Stimulated activated CD8-positive, alpha-beta memory T cell treated with anti-CD3 and anti-CD28 coated beads, Interleukin-2, amount 100 ng/mL, for 48 hours (primary cell): ENCODE measurements at regions not wholly inside any gene's neighbourhood (a gene's known extent, or its start where the extent isn't known, plus 50 kb on each side); places are given as distances from the start of the nearest gene placed in this dataset.

Experiments
- DNase-seq, 2 donors: peaks; one replicate each; pipeline ENCODE4 v3.0.0-alpha.2; 2020; ENCODE audit warnings: low read depth in 2 of 2

GRCh38 chr5:3736466-3736865, 140.8 kb downstream of the IRX1 start:
- no peak for DNase-seq

- DNase-seq: no peak
These were observed 141.3 kb downstream of the IRX1 start for GRCh38 chr5:3736926-3737325.

GRCh38 chr5:3738919-3739318, 143.3 kb downstream of the IRX1 start:
- no peak for DNase-seq

GRCh38 chr5:3740546-3741373, 145.1 kb downstream of the IRX1 start:
- no peak for DNase-seq

GRCh38 chr5:3741374-3741770, 145.7 kb downstream of the IRX1 start:
- no peak for DNase-seq

- DNase-seq: no peak
These were observed 147.1 kb downstream of the IRX1 start for GRCh38 chr5:3742750-3743149.

- no peak for DNase-seq
These were observed 156.2 kb downstream of the IRX1 start for GRCh38 chr5:3751846-3752245.

- no peak for DNase-seq
These were observed 182.4 kb downstream of the IRX1 start for GRCh38 chr5:3778000-3778550.

- no peak for DNase-seq
These were observed 183.3 kb downstream of the IRX1 start for GRCh38 chr5:3778945-3779344.

- no peak for DNase-seq
These were observed 184.6 kb downstream of the IRX1 start for GRCh38 chr5:3780278-3780677.

- no peak for DNase-seq
These were observed 185.3 kb downstream of the IRX1 start for GRCh38 chr5:3780907-3781306.

GRCh38 chr5:3784854-3785253, 189.2 kb downstream of the IRX1 start:
- no peak for DNase-seq

GRCh38 chr5:3786165-3786564, 190.5 kb downstream of the IRX1 start:
- no peak for DNase-seq

- DNase-seq: no peak
These were observed 191.3 kb downstream of the IRX1 start for GRCh38 chr5:3786891-3787430.

- DNase-seq: no peak
These were observed 192.0 kb downstream of the IRX1 start for GRCh38 chr5:3787604-3788003.

GRCh38 chr5:3789519-3790193, 194.0 kb downstream of the IRX1 start:
- no peak for DNase-seq

GRCh38 chr5:3793162-3793561, 197.5 kb downstream of the IRX1 start:
- DNase-seq: no peak

- DNase-seq: no peak
These were observed 199.0 kb downstream of the IRX1 start for GRCh38 chr5:3794611-3795010.

GRCh38 chr5:3796736-3797135, 201.1 kb downstream of the IRX1 start:
- no peak for DNase-seq

GRCh38 chr5:3801967-3802366, 206.3 kb downstream of the IRX1 start:
- DNase-seq: no peak

GRCh38 chr5:3809455-3809854, 213.8 kb downstream of the IRX1 start:
- no peak for DNase-seq

GRCh38 chr5:3811116-3811515, 215.5 kb downstream of the IRX1 start:
- DNase-seq: no peak

- DNase-seq: no peak
These were observed 223.0 kb downstream of the IRX1 start for GRCh38 chr5:3818624-3819023.
